ENCODE measurements at regions not wholly inside any gene's neighbourhood (a gene's known extent, or its start where the extent isn't known, plus 50 kb on each side); places are given as distances from the start of the nearest gene placed in this dataset.
A peak's percentile ranks its signal among the peaks of the same experiment; 100 is the strongest.

DNA sequence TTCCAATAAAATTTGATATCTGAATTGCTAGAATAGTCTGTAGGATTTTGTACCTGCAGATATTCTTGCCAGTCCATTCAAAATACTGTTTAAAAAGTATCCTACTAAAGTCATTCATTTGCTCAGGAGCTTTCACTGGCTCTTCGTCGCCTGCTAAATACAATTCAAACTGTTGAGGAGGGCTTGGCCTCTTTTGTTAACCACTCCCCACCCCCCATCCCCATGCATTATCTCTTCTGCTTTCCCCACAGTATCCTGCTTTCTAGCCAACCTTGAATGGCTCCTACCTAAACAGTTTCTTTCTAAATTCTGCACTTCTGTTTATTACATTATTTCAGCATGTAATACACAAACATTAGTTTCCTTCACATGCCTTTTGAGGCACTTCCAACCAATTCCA lies 230.8 kb downstream of the CPE start:
- ChIA-PET CTCF (no interaction called here), POLR2A (ENCODE audit: low non-redundant PET) (no interaction called here)
- TF ChIP-seq EZH2 (IDR thresholded peaks at IDR 0.05; ENCODE audit: borderline replicate concordance, low read depth, low read length, poor library complexity, severe bottlenecking): no peak
- TF ChIP-seq, protein P1, sequence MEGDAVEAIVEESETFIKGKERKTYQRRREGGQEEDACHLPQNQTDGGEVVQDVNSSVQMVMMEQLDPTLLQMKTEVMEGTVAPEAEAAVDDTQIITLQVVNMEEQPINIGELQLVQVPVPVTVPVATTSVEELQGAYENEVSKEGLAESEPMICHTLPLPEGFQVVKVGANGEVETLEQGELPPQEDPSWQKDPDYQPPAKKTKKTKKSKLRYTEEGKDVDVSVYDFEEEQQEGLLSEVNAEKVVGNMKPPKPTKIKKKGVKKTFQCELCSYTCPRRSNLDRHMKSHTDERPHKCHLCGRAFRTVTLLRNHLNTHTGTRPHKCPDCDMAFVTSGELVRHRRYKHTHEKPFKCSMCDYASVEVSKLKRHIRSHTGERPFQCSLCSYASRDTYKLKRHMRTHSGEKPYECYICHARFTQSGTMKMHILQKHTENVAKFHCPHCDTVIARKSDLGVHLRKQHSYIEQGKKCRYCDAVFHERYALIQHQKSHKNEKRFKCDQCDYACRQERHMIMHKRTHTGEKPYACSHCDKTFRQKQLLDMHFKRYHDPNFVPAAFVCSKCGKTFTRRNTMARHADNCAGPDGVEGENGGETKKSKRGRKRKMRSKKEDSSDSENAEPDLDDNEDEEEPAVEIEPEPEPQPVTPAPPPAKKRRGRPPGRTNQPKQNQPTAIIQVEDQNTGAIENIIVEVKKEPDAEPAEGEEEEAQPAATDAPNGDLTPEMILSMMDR (conservative IDR thresholded peaks at IDR 0.05; ENCODE audit: low read depth, low read length): no peak
- no TSS peak for BruUV-seq (replicated peaks)
- DNase-seq (ENCODE audit: low spot score): no peak
- Histone ChIP-seq H3K9me3 (ENCODE audit: low read depth, low read length, poor library complexity, severe bottlenecking) (no peaks in the 10 kb centered on the region), H3K4me1 (ENCODE audit: insufficient read depth, low read length, poor library complexity, severe bottlenecking) (peaks cover 18% of the 10 kb centered on the region), H3K4me3 (ENCODE audit: low read depth, low read length, poor library complexity, severe bottlenecking) (no peak overlapping the region), H3K27me3 (replicated peaks; ENCODE audit: insufficient read depth, low read depth, low read length, poor library complexity) (no peaks in the 10 kb centered on the region), H3K36me3 (ENCODE audit: insufficient read depth, low read length, poor library complexity, severe bottlenecking) (no peaks in the 10 kb centered on the region), H3K27ac (ENCODE audit: low read depth, low read length, poor library complexity, severe bottlenecking) (no peak overlapping the region)
- intact Hi-C loops (cut with micrococcal nuclease; ENCODE audit: unreplicated experiment): no loop called here

GRCh38 chr4:165610679-165611437 lies 232.1 kb downstream of the CPE start:
- CTCF ChIA-PET: no interaction called here
- Histone ChIP-seq H3K36me3 (ENCODE audit: insufficient read depth, low read length, poor library complexity, severe bottlenecking) (no peaks in the 10 kb centered on the region), H3K4me1 (ENCODE audit: insufficient read depth, low read length, poor library complexity, severe bottlenecking) (peaks cover 18% of the 10 kb centered on the region), H3K27me3 (replicated peaks; ENCODE audit: insufficient read depth, low read depth, low read length, poor library complexity) (no peaks in the 10 kb centered on the region), H3K27ac (ENCODE audit: low read depth, low read length, poor library complexity, severe bottlenecking) (no peak overlapping the region), H3K9me3 (ENCODE audit: low read depth, low read length, poor library complexity, severe bottlenecking) (no peaks in the 10 kb centered on the region), H3K4me3 (ENCODE audit: low read depth, low read length, poor library complexity, severe bottlenecking) (no peak overlapping the region)
- POLR2A ChIA-PET (ENCODE audit: low non-redundant PET): no interaction called here
- no TSS peak for BruUV-seq (replicated peaks)
- DNase-seq (ENCODE audit: low spot score): no peak
- intact Hi-C loops (cut with micrococcal nuclease; ENCODE audit: unreplicated experiment): no loop called here
- TF ChIP-seq EZH2 (IDR thresholded peaks at IDR 0.05; ENCODE audit: borderline replicate concordance, low read depth, low read length, poor library complexity, severe bottlenecking): no peak
- TF ChIP-seq, protein P1 (conservative IDR thresholded peaks at IDR 0.05; ENCODE audit: low read depth, low read length): no peak

GRCh38 chr4:165612936-165613335 lies 234.1 kb downstream of the CPE start:
- DNase-seq (ENCODE audit: low spot score): peak; percentile 86
- TF ChIP-seq, protein P1 (conservative IDR thresholded peaks at IDR 0.05; ENCODE audit: low read depth, low read length): no peak
- TF ChIP-seq EZH2 (IDR thresholded peaks at IDR 0.05; ENCODE audit: borderline replicate concordance, low read depth, low read length, poor library complexity, severe bottlenecking): no peak
- Histone ChIP-seq H3K4me1 (ENCODE audit: insufficient read depth, low read length, poor library complexity, severe bottlenecking) (peaks cover 18% of the 10 kb centered on the region), H3K27ac (ENCODE audit: low read depth, low read length, poor library complexity, severe bottlenecking) (peak overlapping the region; percentile 29), H3K36me3 (ENCODE audit: insufficient read depth, low read length, poor library complexity, severe bottlenecking) (no peaks in the 10 kb centered on the region), H3K9me3 (ENCODE audit: low read depth, low read length, poor library complexity, severe bottlenecking) (no peaks in the 10 kb centered on the region), H3K27me3 (replicated peaks; ENCODE audit: insufficient read depth, low read depth, low read length, poor library complexity) (no peaks in the 10 kb centered on the region), H3K4me3 (ENCODE audit: low read depth, low read length, poor library complexity, severe bottlenecking) (no peak overlapping the region)
- BruUV-seq (replicated peaks): no TSS peak
- CTCF ChIA-PET: no interaction called here
- intact Hi-C loops (cut with micrococcal nuclease; ENCODE audit: unreplicated experiment): no loop called here
- POLR2A ChIA-PET (ENCODE audit: low non-redundant PET): no interaction called here

All from A673 (cell line).